Astrocyte of the spinal cord (primary cell): ENCODE measurements at regions not wholly inside any gene's neighbourhood (a gene's known extent, or its start where the extent isn't known, plus 50 kb on each side); places are given as distances from the start of the nearest gene placed in this dataset.

Source experiments
- DNase-seq: peaks from one replicate; pipeline ENCODE4 v3.0.0; 2011; ENCODE audit warnings: low read depth, low spot score
- H3K4me3 ChIP-seq: 2 replicates; pipeline ENCODE4 v1.5.1; 2011; ENCODE audit warnings: low read depth, mild to moderate bottlenecking, low read length, moderate library complexity
- in situ Hi-C: cut with HindIII; loops from 2 replicates; pipeline ENCODE4 v1.10.0; 2017; ENCODE audit warnings: low sequenced_read_pairs
- TF ChIP-seq, protein P1 (sequence below): IDR thresholded peaks from 2 replicates; pipeline ENCODE4 v1.5.1; 2012; ENCODE audit warnings: low read depth, mild to moderate bottlenecking, low read length, inconsistent platforms

DNA sequence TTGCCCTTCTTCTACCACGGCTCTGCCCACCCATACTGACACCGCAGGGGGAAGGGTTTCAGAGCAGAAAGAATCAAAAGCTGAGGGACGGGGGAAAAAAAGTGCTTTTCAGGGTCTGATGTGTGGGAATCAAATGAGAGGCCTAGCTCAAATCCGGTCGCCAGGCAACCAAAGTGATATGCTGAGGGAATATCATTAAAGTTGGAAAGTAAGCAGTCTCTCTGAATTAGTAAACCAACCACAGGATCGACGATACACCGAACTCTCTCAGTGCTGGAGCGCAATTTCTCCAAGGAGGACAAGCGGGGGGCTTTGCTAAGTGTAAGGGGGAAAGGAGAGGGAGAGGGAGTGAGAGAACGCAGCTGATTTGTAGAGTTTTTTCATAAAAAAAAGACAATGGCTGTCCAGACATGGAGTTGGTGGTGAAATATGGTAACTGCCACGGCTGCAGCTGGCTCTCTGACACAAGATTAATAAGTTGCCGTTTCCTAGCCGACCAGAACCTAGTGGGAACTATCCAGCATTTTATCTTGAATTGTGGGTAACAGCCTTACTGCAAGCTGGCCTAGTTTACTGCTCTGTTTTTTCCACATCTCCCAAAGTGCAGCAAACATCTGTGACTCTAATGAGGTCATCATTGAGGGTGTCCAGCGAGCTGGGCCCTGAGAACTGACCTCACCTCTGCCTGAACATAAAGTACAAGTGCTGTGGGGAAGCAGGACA is 530.2 kb downstream of the SOX2 start:
- DNase-seq, result peak; percentile 89
- in situ Hi-C loops, result no loop called here
- TF ChIP-seq, protein P1, sequence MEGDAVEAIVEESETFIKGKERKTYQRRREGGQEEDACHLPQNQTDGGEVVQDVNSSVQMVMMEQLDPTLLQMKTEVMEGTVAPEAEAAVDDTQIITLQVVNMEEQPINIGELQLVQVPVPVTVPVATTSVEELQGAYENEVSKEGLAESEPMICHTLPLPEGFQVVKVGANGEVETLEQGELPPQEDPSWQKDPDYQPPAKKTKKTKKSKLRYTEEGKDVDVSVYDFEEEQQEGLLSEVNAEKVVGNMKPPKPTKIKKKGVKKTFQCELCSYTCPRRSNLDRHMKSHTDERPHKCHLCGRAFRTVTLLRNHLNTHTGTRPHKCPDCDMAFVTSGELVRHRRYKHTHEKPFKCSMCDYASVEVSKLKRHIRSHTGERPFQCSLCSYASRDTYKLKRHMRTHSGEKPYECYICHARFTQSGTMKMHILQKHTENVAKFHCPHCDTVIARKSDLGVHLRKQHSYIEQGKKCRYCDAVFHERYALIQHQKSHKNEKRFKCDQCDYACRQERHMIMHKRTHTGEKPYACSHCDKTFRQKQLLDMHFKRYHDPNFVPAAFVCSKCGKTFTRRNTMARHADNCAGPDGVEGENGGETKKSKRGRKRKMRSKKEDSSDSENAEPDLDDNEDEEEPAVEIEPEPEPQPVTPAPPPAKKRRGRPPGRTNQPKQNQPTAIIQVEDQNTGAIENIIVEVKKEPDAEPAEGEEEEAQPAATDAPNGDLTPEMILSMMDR, result no peak
- no peak overlapping the region for H3K4me3 ChIP-seq

DNA sequence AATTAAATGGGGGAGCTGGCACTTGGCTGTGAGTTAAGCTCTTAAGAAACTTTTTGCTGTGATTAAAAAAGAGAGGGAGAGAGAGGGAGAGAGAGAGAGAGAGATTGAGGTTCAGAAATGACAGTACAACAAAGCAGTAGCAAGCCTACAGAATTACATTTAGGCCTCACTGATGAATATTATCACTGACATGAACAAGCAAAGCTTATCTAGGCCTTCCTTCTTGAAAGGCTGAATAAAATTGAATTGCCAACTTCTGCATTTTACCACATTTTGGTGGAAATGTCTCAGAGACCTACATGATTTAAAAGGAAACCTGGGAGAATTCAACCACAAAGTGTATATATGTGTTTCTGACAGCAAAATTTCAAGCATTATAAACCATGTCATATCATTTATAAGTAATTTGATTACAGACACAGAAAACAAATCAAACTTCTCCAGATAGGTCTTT is 530.8 kb downstream of the SOX2 start:
- TF ChIP-seq, protein P1, result no peak
- in situ Hi-C loops, result no loop called here
- DNase-seq, result no peak
- no peak overlapping the region for H3K4me3 ChIP-seq

DNA sequence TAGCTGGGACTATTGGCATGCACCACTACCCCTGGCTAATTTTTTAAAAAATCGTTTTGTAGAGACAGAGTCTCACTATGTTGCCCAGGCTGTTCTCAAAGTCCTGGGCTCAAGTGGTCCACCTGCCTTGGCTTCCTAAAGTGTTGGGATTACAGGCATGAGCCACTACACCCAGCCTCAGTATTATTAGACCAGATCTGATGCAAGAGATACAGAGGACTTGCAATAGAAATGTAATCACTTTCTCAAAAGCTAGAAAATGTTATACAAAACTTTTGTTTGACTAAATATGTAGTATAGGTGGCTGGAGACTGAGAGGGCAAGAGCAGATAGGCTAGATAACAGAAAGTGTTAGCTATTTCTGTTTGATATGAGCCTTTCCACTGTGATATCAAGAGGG is 531.9 kb downstream of the SOX2 start:
- no peak overlapping the region for H3K4me3 ChIP-seq
- no peak for DNase-seq
- TF ChIP-seq, protein P1, result no peak
- in situ Hi-C loops, result no loop called here

DNA sequence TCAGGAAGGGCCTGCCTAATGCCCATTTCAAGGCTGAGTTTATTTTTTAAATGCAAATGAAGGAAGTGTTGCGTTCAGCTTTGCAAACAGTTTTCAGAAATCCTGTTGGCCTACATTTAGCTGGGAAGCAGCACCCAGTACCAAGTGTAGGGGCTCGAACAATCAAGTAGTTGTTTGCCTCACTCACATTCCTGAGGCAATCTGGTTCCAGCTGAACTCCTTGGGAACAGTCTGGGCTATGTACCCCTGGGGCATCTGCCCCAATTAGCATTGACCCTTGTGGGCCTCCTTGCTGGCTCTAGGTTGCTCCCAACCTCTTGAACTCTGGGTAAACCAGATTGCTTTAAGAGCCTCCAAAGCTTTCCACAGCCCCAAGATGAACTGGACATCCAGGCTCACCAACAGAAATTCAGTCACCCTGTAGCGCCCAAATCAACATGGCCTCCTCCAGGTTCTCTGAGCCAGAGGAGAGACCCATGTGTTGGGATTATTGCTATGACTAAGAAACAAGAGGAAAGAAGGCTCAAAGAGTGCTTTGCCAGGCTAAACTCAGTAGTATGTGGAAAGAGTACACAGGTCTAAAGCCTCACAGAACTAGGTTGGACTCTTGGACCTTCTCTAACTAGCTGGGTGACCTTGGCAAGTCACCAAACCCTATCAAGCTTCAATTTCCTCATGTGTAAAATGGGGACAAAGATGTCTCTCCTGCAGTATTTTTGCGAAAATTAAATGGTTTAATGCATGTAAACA is 532.7 kb downstream of the SOX2 start:
- no peak overlapping the region for H3K4me3 ChIP-seq
- in situ Hi-C loops, result no loop called here
- TF ChIP-seq, protein P1, result no peak
- DNase-seq, result no peak

DNA sequence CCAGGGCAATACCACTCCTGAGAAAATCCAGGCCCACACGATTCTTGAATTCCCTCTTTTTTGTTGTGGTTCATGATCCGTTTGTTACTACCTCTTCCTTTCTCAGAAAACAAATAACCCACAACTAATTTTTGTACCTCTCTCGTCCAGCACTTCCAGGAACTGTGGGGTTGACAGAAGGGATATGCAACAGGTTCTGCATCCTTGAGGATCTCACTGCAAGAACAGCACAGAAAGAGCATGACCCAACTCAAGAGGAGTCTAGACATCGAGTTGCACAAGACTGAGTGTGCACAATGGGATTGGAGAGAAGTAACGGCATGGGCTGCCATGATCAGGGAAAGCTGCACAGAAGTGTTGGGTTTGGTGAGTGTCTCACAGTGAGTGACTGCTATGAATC is 533.3 kb downstream of the SOX2 start:
- DNase-seq, result no peak
- in situ Hi-C loops, result no loop called here
- TF ChIP-seq, protein P1, result no peak
- no peak overlapping the region for H3K4me3 ChIP-seq

DNA sequence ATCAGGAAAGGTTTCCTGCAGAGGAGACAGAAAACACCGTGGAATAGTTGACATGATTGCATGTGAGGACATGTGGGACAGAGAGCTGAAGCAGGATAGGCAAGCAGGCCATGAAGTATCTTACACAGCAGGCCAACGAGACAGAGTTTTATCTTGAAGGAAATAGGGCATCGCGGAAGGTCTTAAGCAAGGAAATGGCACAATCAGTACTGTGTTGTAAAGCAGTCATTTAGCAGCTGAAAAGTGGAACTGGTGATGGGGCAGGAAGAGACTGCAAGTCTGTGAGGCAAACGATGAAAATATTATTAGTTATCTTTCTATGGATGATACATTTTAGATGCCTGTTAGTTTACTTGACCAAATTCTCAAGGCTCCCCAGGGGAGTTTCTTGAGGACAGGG is 535.1 kb downstream of the SOX2 start:
- in situ Hi-C loops, result no loop called here
- TF ChIP-seq, protein P1, result no peak
- no peak overlapping the region for H3K4me3 ChIP-seq
- DNase-seq, result no peak
